Left kidney (tissue), 1 donor: ENCODE measurements at regions not wholly inside any gene's neighbourhood (a gene's known extent, or its start where the extent isn't known, plus 50 kb on each side); places are given as distances from the start of the nearest gene placed in this dataset.
"Not testable (repeated sequence)": the region's sequence is repeated elsewhere in the genome, so short reads cannot be mapped to it uniquely, and the experiment has no call there.

Source experiments
- DNase-seq: peaks from one replicate; pipeline ENCODE4 v3.0.0-alpha.2; 2013

GRCh38 chr2:94737736-94738342 lies 133.4 kb upstream of the TEKT4 start:
- not testable (repeated sequence) for DNase-seq

GRCh38 chr2:94753466-94753998 lies 117.7 kb upstream of the TEKT4 start:
- DNase-seq = no peak

GRCh38 chr2:94758546-94758945 lies 112.7 kb upstream of the TEKT4 start:
- DNase-seq = no peak

- DNase-seq = peak; percentile 48
These were observed 112.0 kb upstream of the TEKT4 start for GRCh38 chr2:94759211-94759610.

GRCh38 chr2:94762600-94762999 lies 108.6 kb upstream of the TEKT4 start:
- peak; percentile 8 for DNase-seq

GRCh38 chr2:94763318-94763717 lies 107.9 kb upstream of the TEKT4 start:
- DNase-seq = no peak

- DNase-seq = not testable (repeated sequence)
These were observed 106.9 kb upstream of the TEKT4 start for GRCh38 chr2:94764331-94764730.

GRCh38 chr2:94767336-94767735 lies 103.9 kb upstream of the TEKT4 start:
- no peak for DNase-seq

- no peak for DNase-seq
These were observed 101.5 kb upstream of the TEKT4 start for GRCh38 chr2:94769733-94770132.

GRCh38 chr2:94774851-94775250 lies 96.4 kb upstream of the TEKT4 start:
- no peak for DNase-seq

- DNase-seq = no peak
These were observed 95.2 kb upstream of the TEKT4 start for GRCh38 chr2:94776036-94776435.

- DNase-seq = not testable (repeated sequence)
These were observed 86.1 kb upstream of the TEKT4 start for GRCh38 chr2:94785105-94785504.

GRCh38 chr2:94786424-94786823 lies 84.8 kb upstream of the TEKT4 start:
- DNase-seq = not testable (repeated sequence)

GRCh38 chr2:94790169-94790568 lies 81.1 kb upstream of the TEKT4 start:
- not testable (repeated sequence) for DNase-seq

GRCh38 chr2:94797235-94797634 lies 74.0 kb upstream of the TEKT4 start:
- DNase-seq = not testable (repeated sequence)
